ENCODE measurements at regions not wholly inside any gene's neighbourhood (a gene's known extent, or its start where the extent isn't known, plus 50 kb on each side); places are given as distances from the start of the nearest gene placed in this dataset.

DNA sequence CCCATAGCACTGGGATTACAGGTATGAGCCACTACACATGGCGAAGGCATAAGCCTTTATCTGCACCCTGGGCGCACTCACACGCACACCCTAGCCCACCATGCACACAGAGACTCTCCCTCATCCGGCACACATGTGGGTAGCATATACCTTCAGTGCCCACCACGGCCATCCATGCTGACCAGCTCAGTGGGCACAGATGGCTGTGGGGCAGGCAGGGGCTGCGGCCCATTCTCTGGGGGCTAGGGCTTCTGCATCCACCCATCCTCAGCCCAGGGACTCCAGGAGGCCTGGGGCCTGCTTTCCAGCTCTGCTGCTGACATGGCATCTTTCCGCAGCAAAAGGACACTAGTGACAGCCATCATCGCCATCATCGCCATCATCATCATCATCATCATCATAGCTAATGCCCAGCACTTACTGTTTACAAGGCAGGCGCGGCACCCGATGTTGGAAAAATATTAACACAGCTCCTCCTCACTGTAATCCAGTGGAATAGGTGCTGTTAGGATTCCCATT is 111.2 kb downstream of the NCOR2 start:
- DNase-seq, result no peak

DNA sequence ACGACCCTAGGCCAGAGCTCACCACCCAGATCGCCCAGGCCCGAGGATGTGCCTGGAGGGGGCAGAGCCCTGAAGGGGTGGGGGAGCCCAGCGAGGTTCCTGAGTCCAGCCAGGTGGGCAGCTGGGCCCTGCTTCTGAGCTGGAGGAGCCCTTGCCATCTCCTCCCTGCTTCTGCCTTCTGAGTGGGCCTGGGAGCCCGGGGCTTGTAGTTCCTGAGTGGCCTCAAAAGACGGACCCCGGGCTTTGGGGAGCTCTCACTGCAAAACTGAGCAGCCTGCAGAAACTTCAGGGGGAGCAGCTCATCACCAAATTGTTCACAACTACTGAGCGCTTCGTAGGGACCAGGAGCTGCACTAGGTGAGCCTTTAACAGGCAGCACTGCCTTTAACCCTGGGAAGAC is 112.1 kb downstream of the NCOR2 start:
- DNase-seq, result no peak

DNA sequence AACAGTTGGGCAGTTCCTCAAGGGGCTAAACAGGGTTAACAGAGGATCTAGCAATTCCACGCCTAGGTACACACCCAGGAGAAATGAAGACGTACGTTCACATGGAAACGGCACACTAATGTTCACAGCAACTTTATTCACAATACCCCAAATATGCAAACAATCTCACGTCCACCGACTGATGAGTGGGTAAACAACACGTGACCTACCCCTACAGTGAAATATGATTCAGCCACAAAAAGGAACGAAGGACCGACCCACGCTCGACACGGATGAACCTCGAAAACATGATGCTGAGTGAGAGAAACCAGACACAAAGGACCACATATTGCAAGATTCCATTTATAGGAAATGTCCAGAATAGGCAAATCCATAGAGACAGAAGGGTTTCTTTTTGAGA is 112.7 kb downstream of the NCOR2 start:
- no peak for DNase-seq

DNA sequence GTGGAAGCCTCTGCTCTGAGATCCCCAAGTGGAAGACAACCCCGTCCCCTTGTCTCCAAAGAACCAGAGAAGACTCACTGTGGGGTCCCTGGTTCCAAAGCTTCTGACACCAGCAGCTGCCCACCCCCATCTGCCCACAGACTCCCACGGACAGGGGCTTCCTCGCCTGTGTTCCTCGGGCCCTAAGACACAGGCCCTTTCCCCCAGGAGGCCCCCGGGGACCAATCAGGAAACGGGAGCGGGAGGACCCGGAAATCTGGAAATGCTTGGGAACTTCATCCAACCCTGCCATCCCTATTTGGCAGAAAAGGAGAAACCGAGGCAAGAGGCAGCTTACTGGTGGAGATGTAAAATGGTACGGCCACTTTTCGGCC is 113.1 kb downstream of the NCOR2 start:
- DNase-seq, result no peak

DNA sequence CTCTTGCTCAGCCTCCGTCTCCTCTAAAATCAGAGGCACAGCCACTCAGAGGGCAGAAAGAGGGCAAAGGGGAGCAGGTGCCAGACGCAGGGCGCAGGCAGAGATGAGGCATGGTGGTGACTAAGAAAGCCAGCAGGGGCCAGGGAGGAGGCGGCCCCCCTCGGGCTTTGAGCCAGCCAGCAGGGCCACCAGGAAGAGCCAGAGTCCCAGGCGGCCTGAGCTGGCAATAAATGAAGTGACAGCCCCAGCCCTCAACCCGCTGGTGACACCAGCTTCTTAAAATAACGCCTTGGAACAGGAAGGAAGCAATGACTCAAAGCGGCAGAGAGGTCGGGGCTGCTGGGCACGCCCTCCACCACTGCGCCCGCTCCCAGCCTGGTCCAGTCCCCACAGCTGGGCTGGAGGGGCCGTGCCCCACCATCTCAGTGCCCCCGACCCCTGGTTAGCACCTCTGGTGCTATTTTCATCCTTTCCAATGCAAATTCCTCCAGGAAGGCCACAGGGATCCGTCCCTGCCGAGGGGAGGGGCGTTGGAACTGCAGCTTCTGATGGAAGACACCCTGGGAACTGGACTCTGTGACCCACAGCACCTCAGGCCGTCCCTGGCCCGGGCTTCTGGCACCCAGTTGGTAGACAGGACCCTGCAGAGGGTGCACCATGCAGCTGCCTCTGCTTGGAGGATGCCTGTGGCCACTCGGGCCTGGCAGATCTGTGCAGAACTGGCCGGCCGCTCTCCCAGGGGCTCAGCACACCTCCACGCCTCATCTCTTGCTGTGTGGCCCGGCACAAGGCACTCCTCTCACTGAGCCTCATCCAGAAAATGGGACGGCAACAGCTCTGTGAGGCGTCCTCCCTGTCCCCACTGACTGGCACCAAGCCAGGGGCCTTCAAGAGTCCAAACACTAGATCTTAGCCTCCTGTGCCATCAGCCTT is 113.7 kb downstream of the NCOR2 start:
- no peak for DNase-seq

DNA sequence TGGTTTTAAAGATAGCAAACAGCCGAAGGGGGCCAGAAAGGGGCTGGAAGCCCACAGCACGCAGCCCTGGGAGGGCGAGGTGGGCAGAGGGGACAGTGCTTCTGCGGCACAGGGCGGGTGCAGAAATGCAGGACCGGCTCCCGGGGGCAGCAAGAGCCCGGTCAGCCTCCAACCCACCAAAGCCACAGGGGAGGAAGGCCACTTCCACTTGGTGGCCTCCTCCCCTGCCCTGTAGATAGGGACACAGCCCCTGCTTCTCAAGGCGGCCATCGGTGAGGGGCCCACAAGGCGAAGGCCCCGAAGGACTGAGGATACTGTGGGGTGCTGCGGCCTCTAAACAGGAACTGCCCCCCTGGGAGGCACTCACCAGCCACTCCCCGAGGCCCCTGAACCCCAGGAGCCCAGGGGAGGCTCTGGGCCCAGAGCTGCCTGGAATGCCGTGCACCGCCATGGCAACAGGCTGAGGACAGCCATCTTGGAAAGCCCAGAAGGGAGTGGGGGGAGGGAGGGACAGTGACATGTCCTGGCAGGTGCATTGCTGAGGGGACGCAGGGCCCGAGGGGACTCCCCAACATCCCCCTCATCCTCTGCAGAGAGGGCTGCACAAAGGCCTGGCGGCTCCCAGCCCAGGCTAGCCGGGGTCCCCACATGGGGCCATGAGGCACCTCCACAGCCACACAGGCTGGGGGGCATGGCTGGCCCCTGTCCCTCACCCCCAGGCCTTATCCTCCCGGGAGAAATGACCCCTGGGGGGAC is 114.7 kb downstream of the NCOR2 start:
- no peak for DNase-seq

DNA sequence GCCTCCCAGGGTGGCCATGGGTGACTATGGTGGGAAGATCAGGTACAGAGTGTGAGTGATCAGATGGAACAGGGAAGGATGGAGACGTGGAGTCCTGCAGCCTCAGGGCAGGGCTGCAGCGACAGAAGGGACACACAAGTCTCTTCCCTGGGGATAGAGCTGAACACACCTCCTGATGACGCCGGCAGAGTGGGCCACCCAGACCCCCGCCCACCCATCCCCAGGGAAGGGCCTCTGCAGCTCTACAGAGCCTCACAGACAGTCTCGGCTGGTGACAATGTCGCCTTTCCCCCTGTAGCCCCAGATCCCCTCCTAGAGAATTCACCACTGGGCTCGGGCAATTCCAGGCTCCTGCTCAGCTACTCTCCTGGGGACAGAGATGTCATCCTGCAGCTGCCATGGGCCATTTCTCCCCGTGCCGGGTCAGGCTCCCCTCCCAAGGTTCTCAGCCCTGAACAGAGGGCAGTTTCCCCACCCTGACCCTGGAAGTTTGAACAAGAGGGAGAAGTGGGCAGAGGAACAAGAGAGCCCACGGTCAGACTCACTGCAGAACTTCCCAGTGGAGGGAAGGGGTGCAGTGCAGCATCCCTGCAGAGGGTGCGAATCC is 115.7 kb downstream of the NCOR2 start:
- no peak for DNase-seq

DNA sequence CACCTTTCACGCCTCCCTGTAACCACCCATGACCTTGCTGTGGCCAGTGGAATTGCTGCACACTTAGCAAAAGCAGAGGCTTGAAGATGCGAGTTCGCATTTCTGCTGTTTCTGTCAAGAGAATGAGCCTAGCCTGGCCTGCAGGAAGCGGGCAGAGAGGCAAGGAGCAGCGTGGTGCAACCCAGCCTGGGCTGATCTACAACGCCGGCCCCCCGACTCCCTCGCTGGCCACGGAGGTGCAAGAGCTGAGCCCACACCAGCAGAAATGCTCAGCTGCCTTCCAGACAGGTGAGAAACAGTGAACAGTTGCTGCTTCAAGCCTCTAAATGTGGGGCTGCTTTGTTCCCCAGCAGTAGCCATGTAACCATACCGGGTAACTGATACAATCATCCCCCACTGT is 116.4 kb downstream of the NCOR2 start:
- no peak for DNase-seq

DNA sequence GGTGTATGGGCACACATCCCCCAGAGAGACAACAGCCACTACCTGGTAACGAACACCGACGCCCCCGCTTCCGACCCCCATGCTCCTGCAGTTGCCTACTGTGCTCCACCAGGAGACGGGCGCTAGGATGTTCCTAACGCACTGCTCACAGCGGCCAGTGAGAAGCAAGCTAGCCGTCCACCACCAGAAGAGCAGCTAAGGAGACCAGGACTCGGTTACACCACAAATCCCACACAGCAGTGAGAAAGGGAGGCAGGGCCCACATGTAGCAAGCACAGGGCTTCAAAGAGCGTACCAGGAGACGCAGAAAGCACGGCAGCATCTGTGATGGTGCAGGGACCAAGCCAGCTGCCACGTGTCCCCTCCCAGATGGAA is 117.0 kb downstream of the NCOR2 start:
- DNase-seq, result no peak

DNA sequence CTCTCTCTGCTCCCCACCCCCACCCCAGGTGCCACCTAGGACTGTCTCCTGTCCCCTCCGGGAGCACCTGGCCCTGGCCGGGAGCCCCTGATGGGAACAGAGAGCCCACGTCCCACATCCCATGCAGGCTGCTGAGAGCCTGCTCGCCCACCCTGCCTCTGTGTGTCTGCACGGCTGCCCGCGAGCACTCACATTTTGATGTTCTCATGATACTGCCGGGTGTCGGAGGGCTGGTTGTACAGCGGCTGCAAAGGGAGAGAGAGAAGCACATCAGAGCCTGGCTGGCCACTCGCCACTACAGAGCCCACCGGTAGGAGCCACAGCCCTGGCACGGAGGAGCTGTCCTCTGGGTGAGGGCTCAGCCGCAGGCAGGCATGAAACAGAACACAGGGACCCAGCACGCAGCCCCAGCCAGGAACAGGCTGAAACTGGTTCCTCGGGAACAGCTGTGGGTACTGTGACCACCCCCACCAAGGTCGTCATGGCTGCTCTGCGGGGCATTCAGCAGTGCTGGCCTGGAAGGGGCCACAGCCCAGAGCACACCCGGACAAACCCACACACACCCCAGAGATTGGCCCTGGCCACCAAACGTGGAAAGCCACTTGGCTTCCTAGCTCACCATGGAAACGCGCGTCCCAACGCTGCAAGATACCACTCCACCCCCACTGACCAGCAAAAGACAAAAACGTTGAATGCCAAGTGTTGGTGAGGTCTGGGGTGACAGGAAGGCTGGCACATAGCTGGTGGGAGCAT is 117.6 kb downstream of the NCOR2 start:
- DNase-seq, result no peak

DNA sequence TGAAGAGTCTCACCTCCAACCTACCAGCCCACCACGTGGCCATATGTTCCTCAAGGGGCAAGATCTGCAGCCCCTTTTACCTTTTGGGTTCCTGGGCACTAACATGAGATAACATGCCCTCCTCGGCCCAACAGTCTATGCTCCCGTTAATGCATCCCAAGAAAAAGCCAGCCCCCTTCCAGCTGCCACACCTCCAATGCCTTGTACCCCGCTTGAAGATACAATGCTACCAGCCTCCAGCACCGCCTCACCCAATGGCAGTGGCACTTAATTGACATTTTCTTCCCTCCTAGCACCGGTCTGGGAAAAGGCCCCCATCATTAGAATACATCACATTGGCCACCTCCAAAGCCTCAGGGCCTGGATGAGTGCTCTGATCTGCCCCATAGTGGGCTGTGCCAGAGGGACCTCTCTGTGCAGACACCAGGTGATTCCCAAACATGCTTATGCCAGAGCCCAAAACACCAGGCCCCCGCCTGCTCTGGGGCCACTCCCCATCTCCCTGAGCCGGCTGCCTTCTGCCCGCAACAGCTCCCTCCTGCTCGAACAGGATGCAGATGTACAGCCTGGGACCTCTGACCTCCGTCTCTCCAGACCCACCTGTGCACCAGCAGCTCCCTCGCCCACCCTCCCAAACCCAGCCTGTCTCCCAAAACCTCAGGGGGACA is 118.3 kb downstream of the NCOR2 start:
- no peak for DNase-seq

DNA sequence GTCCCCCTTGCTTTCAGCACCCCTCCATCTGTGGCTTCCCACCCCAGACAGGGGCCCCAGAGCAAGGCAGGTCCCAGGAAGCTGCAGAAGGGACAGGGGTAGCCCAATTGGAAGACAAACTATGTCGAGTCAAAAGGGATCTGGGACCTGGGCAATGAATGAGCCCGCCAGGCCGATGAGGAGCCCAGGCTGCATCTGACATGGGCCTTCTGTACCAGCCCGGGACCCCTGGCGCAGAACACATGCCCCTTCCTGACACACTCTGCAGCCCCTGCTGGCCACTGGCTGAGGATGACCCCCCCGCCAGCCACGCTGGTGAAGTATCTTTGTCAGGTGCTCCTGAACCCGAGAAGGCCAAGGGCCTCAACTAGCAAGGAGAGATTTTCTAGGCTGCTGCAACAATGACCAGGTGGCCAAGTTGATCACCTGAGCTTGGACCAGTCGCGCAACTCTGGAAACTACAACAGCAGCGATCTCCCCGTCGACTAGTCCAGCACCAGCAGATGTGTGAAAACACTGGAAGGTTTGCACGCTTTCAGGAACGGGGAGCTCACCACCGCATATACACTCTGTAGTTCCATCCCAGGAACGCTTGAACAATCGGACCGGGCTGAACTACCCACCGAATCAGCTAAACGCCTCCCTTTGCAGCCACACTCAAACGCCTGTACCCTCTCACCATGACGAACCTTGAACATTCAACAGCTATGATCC is 119.0 kb downstream of the NCOR2 start:
- DNase-seq, result no peak

DNA sequence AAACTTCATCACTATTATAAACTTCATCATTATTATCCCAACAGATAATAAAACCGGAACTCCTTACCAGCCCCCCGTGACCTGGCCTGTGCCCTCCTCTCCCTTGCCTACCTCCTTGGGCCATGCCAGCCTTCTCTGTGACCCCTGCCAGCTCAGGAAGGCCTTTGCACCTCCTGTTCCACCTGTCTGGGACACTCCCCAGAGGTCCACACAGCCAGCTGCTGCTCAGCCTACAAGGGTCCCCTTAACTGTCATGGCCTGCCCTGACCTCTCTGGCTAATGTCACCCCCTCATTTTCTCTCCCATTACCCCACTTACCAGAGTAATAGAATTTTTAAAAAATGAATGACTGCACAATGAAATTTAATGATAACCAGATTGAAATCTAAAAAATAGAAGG is 121.0 kb downstream of the NCOR2 start:
- no peak for DNase-seq

DNA sequence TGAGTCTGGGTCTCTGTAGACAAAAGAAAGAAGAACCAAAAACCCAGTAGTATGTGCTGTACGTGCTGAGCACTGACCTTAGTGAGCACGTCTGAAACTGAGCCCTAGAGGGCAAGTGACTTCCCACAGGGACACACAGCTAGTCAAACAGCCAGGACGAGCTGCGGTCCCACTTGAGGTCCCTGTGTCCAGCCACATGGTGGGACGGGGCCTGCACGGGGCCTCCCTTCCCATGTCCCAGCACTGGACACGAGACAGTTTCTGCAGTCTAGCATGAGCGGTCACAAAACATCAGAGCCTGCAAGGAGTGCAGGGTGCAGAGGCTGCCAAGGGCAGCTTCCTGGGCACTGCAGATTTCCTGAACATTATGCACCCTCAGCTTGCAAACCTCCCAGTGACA is 121.6 kb downstream of the NCOR2 start:
- no peak for DNase-seq

DNA sequence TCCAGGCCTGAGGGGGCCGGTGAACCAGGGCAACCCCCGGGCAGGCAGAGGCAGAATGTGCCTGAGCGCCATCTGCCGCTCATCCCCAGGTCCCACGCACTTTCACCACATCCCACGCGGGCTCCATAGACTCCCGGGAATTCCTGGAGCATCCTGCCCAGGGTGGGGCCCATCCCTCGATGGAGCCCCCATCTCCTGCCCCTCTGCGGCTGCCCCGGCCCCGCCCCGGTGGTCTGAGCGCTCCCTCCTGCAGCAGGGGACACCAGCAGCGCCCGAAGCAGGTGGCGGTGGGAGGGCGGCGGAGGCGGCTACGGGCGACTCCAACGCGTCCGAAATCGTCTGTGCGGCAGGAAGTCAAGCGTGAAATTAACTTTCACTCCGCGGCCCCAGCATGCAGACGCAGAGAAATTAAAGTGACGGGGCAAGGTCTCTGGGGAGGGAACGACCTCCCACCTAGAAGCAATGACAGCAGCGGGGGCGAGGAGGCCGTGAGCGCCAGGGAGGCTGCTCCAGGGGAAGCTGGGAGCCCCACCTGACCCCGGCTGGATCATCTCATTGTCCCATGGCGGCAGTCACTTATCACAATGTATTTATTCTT is 122.2 kb downstream of the NCOR2 start:
- DNase-seq, result no peak

DNA sequence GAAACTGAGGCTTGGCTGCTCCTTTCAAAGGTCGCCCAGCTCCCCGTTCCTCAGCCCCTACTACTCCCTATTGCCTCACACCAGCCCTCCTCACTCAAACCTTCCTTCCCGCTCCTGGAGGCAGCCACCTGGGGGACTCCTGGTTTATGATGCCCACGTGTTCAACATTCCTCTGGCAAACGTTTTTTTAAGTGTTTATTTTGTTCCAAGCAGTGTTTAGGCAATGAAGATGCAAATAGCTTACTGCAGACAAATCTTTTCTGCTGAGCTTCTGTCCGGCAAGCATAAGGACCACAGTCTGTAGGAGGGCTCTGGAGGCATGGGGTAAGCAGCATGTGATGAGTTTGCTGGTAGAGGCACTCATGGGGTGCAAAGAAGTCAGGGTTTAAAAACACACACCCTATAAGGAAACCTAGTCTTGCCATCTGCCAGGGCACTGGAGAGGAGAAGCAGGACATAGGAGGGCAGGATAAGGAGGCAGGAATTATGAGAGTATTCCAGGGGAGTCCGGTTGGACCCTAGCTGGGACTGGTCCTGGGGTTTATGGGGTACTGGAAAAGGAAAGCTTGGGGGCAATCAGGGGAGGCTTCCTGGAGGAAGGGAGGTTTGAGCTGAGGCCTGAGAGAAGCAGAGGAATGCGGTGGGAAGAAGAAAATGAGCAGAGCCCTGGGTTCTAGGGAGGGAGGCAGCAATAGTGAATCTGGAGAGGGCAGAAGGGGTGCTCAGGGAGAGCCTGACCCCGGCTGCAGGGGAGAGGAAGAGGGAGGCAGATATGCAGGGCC is 123.3 kb downstream of the NCOR2 start:
- no peak for DNase-seq

DNA sequence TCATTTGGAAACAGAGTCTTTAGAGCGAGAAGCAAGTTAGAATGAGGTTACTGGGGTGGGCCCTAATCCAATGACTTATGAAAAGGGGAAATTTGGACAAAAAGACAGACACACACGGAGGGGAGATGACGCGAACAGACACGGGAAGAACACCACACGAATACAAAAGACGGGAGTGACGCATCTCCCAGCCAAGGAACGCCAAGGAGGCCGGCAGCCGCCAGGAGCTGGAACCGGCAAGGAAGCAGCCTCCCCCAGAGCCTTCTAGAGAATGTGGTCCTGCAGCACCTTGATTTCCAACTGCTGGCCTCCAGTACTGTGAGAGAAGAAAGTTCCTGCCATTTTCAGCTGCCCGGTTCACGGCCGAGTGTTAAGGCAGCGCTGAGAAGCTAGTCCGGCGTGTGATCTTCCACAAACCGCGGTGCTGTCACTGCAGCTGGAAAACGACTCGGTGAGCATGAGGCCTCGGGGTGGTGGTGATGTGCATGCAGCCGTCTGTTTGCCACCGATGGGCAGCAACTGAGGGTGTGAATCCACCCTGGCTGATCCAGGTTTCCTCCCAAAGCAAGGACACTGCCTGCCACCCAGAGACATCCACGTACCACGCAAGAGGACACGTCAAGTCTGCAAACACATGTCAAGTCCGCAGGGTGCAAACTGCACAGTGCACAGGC is 124.5 kb downstream of the NCOR2 start:
- no peak for DNase-seq

DNA sequence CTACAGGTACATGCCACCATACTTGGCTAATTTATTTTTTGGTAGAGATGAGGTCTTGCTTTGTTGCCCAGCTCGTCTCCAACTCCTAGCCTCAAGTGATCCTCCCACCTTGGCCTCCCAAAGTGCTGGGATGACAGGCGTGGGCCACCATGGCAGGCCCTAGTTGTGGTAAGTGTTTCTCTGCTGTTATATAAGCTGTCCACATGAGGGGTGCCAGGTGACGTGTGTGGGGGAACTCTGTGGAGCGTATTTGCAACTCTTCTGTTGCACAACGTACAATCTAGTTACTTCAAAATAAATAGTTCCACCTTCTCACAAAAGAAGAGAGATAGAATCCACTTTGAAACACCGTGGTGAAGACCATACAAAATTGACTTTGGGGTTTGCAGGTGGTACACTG is 125.1 kb downstream of the NCOR2 start:
- DNase-seq, result no peak

DNA sequence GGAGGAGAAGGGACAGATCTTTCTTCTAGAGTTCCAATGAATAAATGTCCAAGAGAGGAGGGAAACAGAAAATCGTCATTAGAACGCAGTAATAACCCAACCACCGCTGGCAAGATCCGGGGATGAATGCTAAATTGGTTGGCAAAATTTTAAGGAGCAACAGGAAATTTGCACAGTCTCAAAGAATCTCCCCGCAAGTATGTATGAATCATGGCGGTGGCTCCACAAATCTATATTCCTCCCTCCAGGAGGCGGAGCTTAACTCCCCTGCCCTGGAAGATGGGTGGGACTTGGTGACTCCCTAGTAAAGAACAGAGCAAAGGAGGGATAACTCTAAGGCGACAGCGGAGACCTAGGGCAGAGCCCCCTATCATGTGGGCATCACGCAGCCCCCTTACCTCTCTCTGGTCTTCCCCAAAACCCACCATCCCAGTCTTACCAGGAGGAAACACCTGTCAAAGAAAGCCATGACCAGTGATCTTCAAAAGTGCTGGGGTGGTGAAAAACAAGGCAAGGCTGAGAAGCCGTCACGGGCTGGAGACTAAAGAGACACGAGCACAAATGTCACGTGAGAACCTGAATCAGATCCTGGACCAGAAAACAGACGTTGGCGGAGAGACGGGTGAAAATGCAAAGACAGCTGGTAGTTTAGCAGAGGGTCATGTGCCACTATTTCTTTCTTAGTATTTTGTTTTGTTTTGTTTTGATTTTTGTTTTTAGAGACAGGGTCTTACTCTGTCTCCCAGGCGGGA is 125.8 kb downstream of the NCOR2 start:
- DNase-seq, result no peak
